ENCODE measurements at regions not wholly inside any gene's neighbourhood (a gene's known extent, or its start where the extent isn't known, plus 50 kb on each side); places are given as distances from the start of the nearest gene placed in this dataset.

GRCh38 chr15:70314018-70314354 is 216.3 kb upstream of the TLE3 start:
- DNase-seq (ENCODE audit: low spot score) (no peak), ATAC-seq (ENCODE audit: insufficient number of reproducible peaks, low FRiP score, low read depth) (no peak)
- Histone ChIP-seq H3K9me3 (no peaks in the 10 kb centered on the region), H3K4me1 (ENCODE audit: control insufficient read depth in 1 of 2, low read depth in 2 of 2) (no peaks in the 10 kb centered on the region), H3K27me3 (replicated peaks; ENCODE audit: insufficient read depth) (no peaks in the 10 kb centered on the region), H3K4me3 (no peak overlapping the region), H3K27ac (no peak overlapping the region), H3K36me3 (no peaks in the 10 kb centered on the region)
- TF ChIP-seq, protein P1, sequence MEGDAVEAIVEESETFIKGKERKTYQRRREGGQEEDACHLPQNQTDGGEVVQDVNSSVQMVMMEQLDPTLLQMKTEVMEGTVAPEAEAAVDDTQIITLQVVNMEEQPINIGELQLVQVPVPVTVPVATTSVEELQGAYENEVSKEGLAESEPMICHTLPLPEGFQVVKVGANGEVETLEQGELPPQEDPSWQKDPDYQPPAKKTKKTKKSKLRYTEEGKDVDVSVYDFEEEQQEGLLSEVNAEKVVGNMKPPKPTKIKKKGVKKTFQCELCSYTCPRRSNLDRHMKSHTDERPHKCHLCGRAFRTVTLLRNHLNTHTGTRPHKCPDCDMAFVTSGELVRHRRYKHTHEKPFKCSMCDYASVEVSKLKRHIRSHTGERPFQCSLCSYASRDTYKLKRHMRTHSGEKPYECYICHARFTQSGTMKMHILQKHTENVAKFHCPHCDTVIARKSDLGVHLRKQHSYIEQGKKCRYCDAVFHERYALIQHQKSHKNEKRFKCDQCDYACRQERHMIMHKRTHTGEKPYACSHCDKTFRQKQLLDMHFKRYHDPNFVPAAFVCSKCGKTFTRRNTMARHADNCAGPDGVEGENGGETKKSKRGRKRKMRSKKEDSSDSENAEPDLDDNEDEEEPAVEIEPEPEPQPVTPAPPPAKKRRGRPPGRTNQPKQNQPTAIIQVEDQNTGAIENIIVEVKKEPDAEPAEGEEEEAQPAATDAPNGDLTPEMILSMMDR (IDR thresholded peaks at IDR 0.05) = no peak

GRCh38 chr15:70313099-70314017 is 215.6 kb upstream of the TLE3 start:
- Histone ChIP-seq H3K36me3 (no peaks in the 10 kb centered on the region), H3K4me1 (ENCODE audit: control insufficient read depth in 1 of 2, low read depth in 2 of 2) (no peaks in the 10 kb centered on the region), H3K27ac (no peak overlapping the region), H3K9me3 (no peaks in the 10 kb centered on the region), H3K27me3 (replicated peaks; ENCODE audit: insufficient read depth) (no peaks in the 10 kb centered on the region), H3K4me3 (no peak overlapping the region)
- DNase-seq (ENCODE audit: low spot score) (no peak), ATAC-seq (ENCODE audit: insufficient number of reproducible peaks, low FRiP score, low read depth) (no peak)
- TF ChIP-seq, protein P1 (IDR thresholded peaks at IDR 0.05) = no peak

DNA sequence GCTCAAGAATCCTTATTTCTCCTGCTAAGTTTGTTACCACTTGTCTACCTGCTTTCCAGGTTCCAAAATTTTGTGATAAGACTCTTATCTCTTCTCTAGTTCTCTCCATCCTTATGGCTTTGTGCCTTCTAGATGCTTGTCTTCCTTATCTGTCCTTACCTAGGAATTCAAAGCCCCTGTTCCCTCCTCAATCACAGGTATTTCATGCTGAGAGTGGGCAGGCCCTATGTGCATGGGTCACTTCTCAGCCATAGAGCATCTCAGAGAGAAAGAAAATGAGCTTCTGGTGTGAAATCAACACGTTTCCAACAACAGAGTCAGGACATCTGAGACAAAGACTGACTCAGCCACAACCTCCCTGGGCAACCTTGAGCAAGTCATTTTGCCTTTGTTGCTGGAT is 214.1 kb upstream of the TLE3 start:
- Histone ChIP-seq H3K36me3 (no peaks in the 10 kb centered on the region), H3K9me3 (no peaks in the 10 kb centered on the region), H3K27ac (no peak overlapping the region), H3K4me1 (ENCODE audit: control insufficient read depth in 1 of 2, low read depth in 2 of 2) (no peaks in the 10 kb centered on the region), H3K27me3 (replicated peaks; ENCODE audit: insufficient read depth) (no peaks in the 10 kb centered on the region), H3K4me3 (no peak overlapping the region)
- ATAC-seq (ENCODE audit: insufficient number of reproducible peaks, low FRiP score, low read depth) = no peak
- TF ChIP-seq, protein P1 (IDR thresholded peaks at IDR 0.05) = no peak
- DNase-seq (ENCODE audit: low spot score) = no peak

DNA sequence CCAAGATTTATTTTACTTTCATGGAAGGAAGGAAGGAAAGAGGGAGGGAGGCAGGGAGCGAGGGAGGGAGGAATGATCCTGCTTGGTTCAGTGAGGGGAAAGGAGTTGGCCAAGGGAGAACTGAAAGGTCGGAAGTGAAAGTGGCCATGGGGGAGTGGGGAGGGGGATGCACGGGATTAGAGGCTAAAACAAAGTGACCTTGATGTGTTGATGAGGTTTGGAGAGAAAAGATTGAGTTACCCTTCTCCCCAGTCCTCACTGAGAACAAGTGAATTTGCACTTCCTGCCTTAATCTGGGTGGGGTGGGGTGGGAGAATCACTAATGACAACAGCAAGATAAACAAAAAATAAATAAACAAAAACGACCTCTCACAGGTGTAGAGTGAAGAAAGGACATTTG is 212.0 kb upstream of the TLE3 start:
- Histone ChIP-seq H3K27ac (no peak overlapping the region), H3K4me3 (no peak overlapping the region), H3K36me3 (no peaks in the 10 kb centered on the region), H3K9me3 (peaks cover 4% of the 10 kb centered on the region), H3K4me1 (ENCODE audit: control insufficient read depth in 1 of 2, low read depth in 2 of 2) (no peaks in the 10 kb centered on the region), H3K27me3 (replicated peaks; ENCODE audit: insufficient read depth) (no peaks in the 10 kb centered on the region)
- DNase-seq (ENCODE audit: low spot score) = no peak
- no peak for ATAC-seq (ENCODE audit: insufficient number of reproducible peaks, low FRiP score, low read depth)
- TF ChIP-seq, protein P1 (IDR thresholded peaks at IDR 0.05) = no peak

DNA sequence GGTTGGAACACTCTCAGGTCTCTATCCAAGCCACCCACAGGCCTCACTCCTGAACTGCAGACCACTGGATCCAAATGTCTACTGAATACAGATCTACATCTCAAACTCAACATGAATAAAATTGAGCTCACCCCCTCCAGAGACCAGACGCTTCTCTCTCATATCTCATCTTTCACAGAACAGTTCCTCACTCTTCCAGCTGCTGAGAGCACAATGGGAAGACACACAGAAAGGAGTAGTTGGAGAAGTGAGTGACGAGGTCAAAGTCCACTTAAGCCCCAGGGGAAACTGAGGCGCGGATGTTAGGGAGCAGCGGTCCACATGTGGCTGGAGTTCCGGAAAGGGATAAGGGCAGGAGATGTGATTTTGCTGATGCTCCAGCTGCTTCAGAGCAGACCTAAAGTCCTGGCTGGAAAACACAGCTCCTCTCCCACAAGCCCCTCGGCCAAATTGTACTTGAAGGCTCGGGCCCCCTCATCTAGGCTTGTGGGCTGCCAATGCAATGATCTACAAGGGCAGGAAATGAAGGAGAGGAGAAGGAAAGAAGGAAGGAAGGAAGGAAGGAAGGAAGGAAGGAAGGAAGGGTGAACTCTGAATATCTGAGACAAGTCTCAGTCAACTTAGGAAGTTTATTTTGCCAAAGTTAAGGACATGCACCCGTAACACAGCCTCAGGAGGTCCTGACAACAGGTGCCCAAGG is 211.2 kb upstream of the TLE3 start:
- ATAC-seq (ENCODE audit: insufficient number of reproducible peaks, low FRiP score, low read depth) (no peak), DNase-seq (ENCODE audit: low spot score) (no peak)
- TF ChIP-seq, protein P1 (IDR thresholded peaks at IDR 0.05) = no peak
- Histone ChIP-seq H3K27ac (no peak overlapping the region), H3K4me3 (no peak overlapping the region), H3K4me1 (ENCODE audit: control insufficient read depth in 1 of 2, low read depth in 2 of 2) (no peaks in the 10 kb centered on the region), H3K9me3 (peaks cover 4% of the 10 kb centered on the region), H3K36me3 (no peaks in the 10 kb centered on the region), H3K27me3 (replicated peaks; ENCODE audit: insufficient read depth) (no peaks in the 10 kb centered on the region)
